ENCODE measurements at regions not wholly inside any gene's neighbourhood (a gene's known extent, or its start where the extent isn't known, plus 50 kb on each side); places are given as distances from the start of the nearest gene placed in this dataset.
A peak's percentile ranks its signal among the peaks of the same experiment; 100 is the strongest.

- Histone ChIP-seq H3K4me1 (replicated peaks in 1 of 2; ENCODE audit: control insufficient read depth in 2 of 2, insufficient read depth in 2 of 2, low read length in 2 of 2) (peaks cover 0 to 15% of the 10 kb centered on the region in 2 experiments; a peak in 4 of 5 replicates), H3K4me3 (no peak overlapping the region), H3K9me3 (replicated peaks; ENCODE audit: control insufficient read depth, insufficient read depth, low read depth, low read length) (no peaks in the 10 kb centered on the region), H3K79me2 (ENCODE audit: control insufficient read depth, insufficient read depth, low read length) (no peaks in the 10 kb centered on the region), H3K27ac (ENCODE audit: extremely low read depth, low read depth, low read length) (no peak overlapping the region), H3K9ac (ENCODE audit: insufficient read depth in 1 of 2, low read depth in 2 of 2, low read length in 2 of 2) (no peak overlapping the region), H3K27me3 (ENCODE audit: control insufficient read depth in 2 of 2, insufficient read depth in 2 of 2, low read length in 2 of 2) (no peaks in the 10 kb centered on the region), H3K9me1 (ENCODE audit: control insufficient read depth, insufficient read depth, low read length) (no peaks in the 10 kb centered on the region), H4K20me1 (replicated peaks; ENCODE audit: control insufficient read depth, insufficient read depth, low read length) (no peaks in the 10 kb centered on the region), H3K36me3 (ENCODE audit: control insufficient read depth, insufficient read depth, low read length) (no peaks in the 10 kb centered on the region), H3K4me2 (ENCODE audit: insufficient read depth, low read length) (no peak overlapping the region), H2AFZ (ENCODE audit: low read depth, low read length) (no peak overlapping the region)
- ChIA-PET POLR2A (interaction anchor here (0.7 to 1.0 kb wide), 3 partner anchors 9 to 17 kb away, joined by 3 read pairs; no protein-coding TSS in a partner anchor), CTCF (ENCODE audit: low intra/inter-chr PET ratio) (no interaction called here)
- intact Hi-C loops (cut with micrococcal nuclease), result no loop called here
- in situ Hi-C loops (cut with MboI), result no loop called here
- ATAC-seq, result no peak
- no TSS peak for BruUV-seq (replicated peaks)
- 38% methylated on average over 3 of the region's 3 CpGs for WGBS (ENCODE audit: insufficient coverage, low coverage, missing lambda C conversion rate)
- FAIRE-seq, result no peak
- DNase-seq (ENCODE audit: extremely low read depth in 1 of 4, low spot score in 3 of 4), result no peak
- TF ChIP-seq ATF4 (CRISPR knock-in tag; IDR thresholded peaks at IDR 0.05), result peak; percentile 72; the same call in 1 of the 2 replicates
- no peak for TF ChIP-seq ZNF740 (CRISPR knock-in tag; IDR thresholded peaks at IDR 0.05)
- TF ChIP-seq ZNF740 (tag; IDR thresholded peaks at IDR 0.05), result no peak
- TF ChIP-seq TGIF2 (CRISPR knock-in tag; IDR thresholded peaks at IDR 0.05), result no peak
- TF ChIP-seq ZKSCAN1 (IDR thresholded peaks at IDR 0.05; ENCODE audit: low read depth, low read length), result no peak
- no peak for TF ChIP-seq ZNF280B (CRISPR knock-in tag; IDR thresholded peaks at IDR 0.05)
- TF ChIP-seq ELF2 (CRISPR knock-in tag; IDR thresholded peaks at IDR 0.05), result no peak
- peak; percentile 83 for TF ChIP-seq CEBPB (tag; IDR thresholded peaks at IDR 0.05)
- TF ChIP-seq TRIM24 (IDR thresholded peaks at IDR 0.05), result peak in 1 of 2 experiments; percentile 28; a peak in 1 of 4 replicates
- TF ChIP-seq TSHZ1 (CRISPR knock-in tag; IDR thresholded peaks at IDR 0.05), result no peak
- peak; percentile 62; the same call in 1 of the 2 replicates for TF ChIP-seq FOXJ2 (tag; IDR thresholded peaks at IDR 0.05)
- no peak for TF ChIP-seq SMARCC2 (IDR thresholded peaks at IDR 0.05; ENCODE audit: low read depth)
- no peak for TF ChIP-seq ZNF232 (CRISPR knock-in tag; IDR thresholded peaks at IDR 0.05)
- no peak for TF ChIP-seq STAT5B (CRISPR knock-in tag; IDR thresholded peaks at IDR 0.05)
- TF ChIP-seq TCFL5 (CRISPR knock-in tag; conservative IDR thresholded peaks at IDR 0.05), result no peak
These were observed 67.7 kb downstream of the MID1IP1 start for GRCh38 chrX:38868941-38869401.
